HUES64 (cell line): ENCODE measurements at regions not wholly inside any gene's neighbourhood (a gene's known extent, or its start where the extent isn't known, plus 50 kb on each side); places are given as distances from the start of the nearest gene placed in this dataset.

Source experiments
- H3K27ac ChIP-seq: 2 replicates; pipeline ENCODE4 v1.7.0; 2013; ENCODE audit warnings: low read depth, low read length, inconsistent platforms
- H3K27me3 ChIP-seq: 2 replicates; pipeline ENCODE4 v1.6.1; 2013; ENCODE audit warnings: mild to moderate bottlenecking, low read length; ENCODE audit not compliant: insufficient read depth
- H3K36me3 ChIP-seq: 2 replicates; pipeline ENCODE4 v1.6.1; 2013; ENCODE audit warnings: mild to moderate bottlenecking, low read length; ENCODE audit not compliant: insufficient read depth
- H3K4me1 ChIP-seq: 2 replicates; pipeline ENCODE4 v1.6.1; 2013; ENCODE audit warnings: mild to moderate bottlenecking, low read length, moderate library complexity; ENCODE audit not compliant: insufficient read depth
- H3K4me3 ChIP-seq: 2 replicates; pipeline ENCODE4 v1.5.1; 2013; ENCODE audit warnings: mild to moderate bottlenecking, low read length, moderate library complexity
- H3K9ac ChIP-seq: 2 replicates; pipeline ENCODE4 v1.6.1; 2013; ENCODE audit warnings: mild to moderate bottlenecking, low read depth, low read length
- H3K9me3 ChIP-seq: 2 replicates; pipeline ENCODE4 v1.6.1; 2013; ENCODE audit warnings: low read depth, low read length; ENCODE audit not compliant: insufficient read depth
- WGBS: fragments of 150-250, 120-280 bp; methylation state at CpG from one replicate; pipeline ENCODE4 v1.1.7; 2013; ENCODE audit warnings: missing lambda C conversion rate; 5-methylcytosine and 5-hydroxymethylcytosine counted together

DNA sequence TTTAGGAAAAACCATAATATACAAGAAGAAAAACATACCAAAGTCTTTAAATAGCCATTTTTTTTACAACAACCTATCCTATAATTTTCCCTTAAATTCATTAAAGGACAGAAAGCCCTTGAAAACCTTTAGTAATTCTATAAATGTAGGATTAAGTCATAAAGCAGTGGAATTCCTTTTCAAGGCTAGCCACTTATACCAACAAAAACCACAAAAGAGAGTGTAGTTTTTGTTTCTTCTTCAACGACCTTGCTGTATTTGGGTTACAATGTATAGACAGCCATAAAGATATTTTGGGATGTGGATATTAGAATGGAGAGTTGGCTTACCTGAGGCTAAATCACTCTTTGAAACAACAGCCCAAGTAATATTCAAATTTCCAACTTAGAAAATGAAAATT lies 296.6 kb upstream of the CDIN1 start:
- no peaks in the 10 kb centered on the region for H3K36me3 ChIP-seq
- no CpG with 5 or more reads among the region's 1 CpG for WGBS
- H3K9me3 ChIP-seq: peaks cover 12% of the 10 kb centered on the region; the same call in 1 of the 2 replicates
- H3K27me3 ChIP-seq: no peaks in the 10 kb centered on the region; the same call in 1 of the 2 replicates
- H3K9ac ChIP-seq: no peak overlapping the region
- no peak overlapping the region for H3K27ac ChIP-seq
- H3K4me3 ChIP-seq: no peak overlapping the region
- no peaks in the 10 kb centered on the region; the same call in 1 of the 2 replicates for H3K4me1 ChIP-seq

DNA sequence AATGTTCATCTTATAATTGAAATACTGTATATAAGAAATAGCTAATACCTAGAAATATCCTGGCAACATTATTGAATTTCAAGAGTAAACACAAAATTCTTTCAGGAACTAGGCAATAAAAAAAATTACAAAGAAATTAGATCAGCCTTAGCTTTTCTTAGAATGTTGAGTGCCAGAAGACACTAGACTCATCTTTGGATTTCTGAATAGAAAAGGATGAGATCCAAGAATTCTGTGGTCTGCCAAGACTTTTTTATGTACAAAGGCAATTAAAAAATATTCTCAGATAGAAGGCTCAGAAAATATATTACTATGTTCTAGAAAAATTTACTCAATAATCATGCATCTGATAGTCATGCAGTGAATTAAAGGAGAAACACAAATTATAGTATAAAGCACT lies 294.5 kb upstream of the CDIN1 start:
- H3K27ac ChIP-seq: no peak overlapping the region
- H3K27me3 ChIP-seq: no peaks in the 10 kb centered on the region; the same call in 1 of the 2 replicates

DNA sequence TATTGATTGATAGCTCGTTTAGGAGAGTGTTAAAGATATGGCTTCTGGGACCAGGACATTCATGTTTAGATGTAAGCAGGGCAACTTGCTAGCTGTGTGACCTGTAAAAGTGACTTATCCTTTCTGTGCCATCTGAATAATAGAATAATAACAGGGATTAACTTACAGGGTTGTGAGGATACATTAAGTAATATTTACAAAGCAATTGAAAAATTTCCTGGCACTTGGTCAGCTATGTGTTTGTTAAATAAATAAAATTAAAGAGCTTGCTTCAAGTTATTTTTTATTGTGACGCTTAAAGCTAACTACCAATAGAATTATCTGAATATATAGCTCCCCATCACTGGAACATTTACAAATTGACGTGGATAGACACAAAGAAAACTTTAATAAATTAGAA lies 287.9 kb upstream of the CDIN1 start:
- H3K9ac ChIP-seq: no peak overlapping the region
- H3K4me3 ChIP-seq: no peak overlapping the region
- WGBS: 73% methylated on average over 1 of the region's 3 CpGs
- H3K36me3 ChIP-seq: no peaks in the 10 kb centered on the region
- H3K27ac ChIP-seq: no peak overlapping the region
- peaks cover 3% of the 10 kb centered on the region; the same call in 1 of the 2 replicates for H3K27me3 ChIP-seq
- peaks cover 16% of the 10 kb centered on the region for H3K4me1 ChIP-seq
- H3K9me3 ChIP-seq: no peaks in the 10 kb centered on the region

More for the DNA sequence above, 294.5 kb upstream of the CDIN1 start:
- no peak overlapping the region for H3K9ac ChIP-seq
- H3K4me3 ChIP-seq: no peak overlapping the region
- H3K9me3 ChIP-seq: no peaks in the 10 kb centered on the region
- H3K36me3 ChIP-seq: no peaks in the 10 kb centered on the region
- no peaks in the 10 kb centered on the region; the same call in 1 of the 2 replicates for H3K4me1 ChIP-seq

DNA sequence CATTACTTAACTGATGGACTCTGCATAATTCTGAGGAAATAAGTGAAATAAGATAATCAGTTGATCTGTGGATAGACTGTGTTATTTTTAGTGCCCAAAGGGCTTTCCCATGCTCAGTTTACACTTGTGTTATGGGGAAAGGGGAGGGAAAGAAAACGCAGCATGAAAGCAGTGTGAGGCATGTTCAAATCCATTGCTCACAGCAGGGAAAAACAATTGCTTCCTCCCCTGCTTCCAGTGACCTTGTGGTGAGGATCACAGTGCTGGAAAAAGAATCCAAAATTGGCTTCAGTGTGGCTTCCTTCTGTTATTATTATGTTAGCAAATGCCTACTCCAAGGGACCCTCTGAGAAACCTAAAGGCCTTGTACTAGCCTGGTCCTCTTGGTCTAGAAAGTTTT lies 285.1 kb upstream of the CDIN1 start:
- no peak overlapping the region for H3K4me3 ChIP-seq
- H3K4me1 ChIP-seq: peaks cover 16% of the 10 kb centered on the region
- H3K9ac ChIP-seq: no peak overlapping the region
- H3K27me3 ChIP-seq: peaks cover 3% of the 10 kb centered on the region; the same call in 1 of the 2 replicates
- 16% methylated on average over 1 of the region's 1 CpG for WGBS
- no peak overlapping the region for H3K27ac ChIP-seq
- H3K36me3 ChIP-seq: no peaks in the 10 kb centered on the region
- H3K9me3 ChIP-seq: no peaks in the 10 kb centered on the region

DNA sequence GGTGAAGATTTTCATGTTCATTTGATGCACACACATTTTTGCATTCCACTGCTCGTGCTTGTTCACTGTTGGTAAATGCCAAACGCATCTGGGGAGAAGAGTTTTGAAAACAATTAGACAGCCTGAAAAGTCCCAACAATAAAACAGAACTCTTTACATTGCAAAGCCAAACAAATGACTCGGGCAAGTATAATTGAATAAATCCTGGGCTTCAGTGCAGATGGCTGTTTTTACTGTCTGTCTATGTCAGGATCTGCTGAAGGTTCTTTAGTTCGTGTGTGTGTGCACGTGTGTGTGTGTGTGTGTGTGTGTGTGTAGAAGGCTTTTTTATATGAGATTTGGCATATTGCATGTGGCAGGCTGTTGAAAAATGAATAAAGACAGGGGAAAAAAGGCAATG lies 277.5 kb upstream of the CDIN1 start:
- H3K9ac ChIP-seq: no peak overlapping the region
- 91% methylated on average over 5 of the region's 5 CpGs for WGBS
- H3K4me3 ChIP-seq: no peak overlapping the region
- H3K27ac ChIP-seq: no peak overlapping the region
- H3K9me3 ChIP-seq: no peaks in the 10 kb centered on the region
- no peaks in the 10 kb centered on the region for H3K36me3 ChIP-seq
- no peaks in the 10 kb centered on the region for H3K27me3 ChIP-seq
- H3K4me1 ChIP-seq: no peaks in the 10 kb centered on the region

DNA sequence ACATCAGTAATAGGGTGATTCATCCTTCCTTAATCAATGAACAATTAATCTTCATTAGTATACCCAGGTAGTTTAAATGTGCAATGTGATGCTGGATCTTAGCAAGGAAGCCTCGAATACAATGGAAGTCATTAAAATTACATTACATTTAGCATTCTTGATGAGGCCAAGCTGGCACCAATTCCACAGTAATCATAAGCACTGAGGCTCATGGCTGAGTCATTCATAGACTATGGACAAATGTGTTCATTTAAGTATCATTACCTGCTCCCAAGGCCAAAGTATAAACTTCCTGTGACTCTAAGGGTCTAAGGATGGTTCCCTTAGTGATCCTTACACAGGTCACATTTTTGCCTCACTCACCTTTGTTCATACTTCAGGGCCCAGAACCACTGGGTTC lies 266.4 kb upstream of the CDIN1 start:
- Histone ChIP-seq H3K27me3 (no peaks in the 10 kb centered on the region), H3K4me3 (no peak overlapping the region), H3K27ac (no peak overlapping the region), H3K4me1 (peaks cover 2% of the 10 kb centered on the region; the same call in 1 of the 2 replicates), H3K9me3 (0 out of 2 replicates have a peak, but pooled peaks cover 3% of the 10 kb centered on the region), H3K36me3 (no peaks in the 10 kb centered on the region), H3K9ac (no peak overlapping the region)
- 100% methylated on average over 1 of the region's 1 CpG for WGBS

DNA sequence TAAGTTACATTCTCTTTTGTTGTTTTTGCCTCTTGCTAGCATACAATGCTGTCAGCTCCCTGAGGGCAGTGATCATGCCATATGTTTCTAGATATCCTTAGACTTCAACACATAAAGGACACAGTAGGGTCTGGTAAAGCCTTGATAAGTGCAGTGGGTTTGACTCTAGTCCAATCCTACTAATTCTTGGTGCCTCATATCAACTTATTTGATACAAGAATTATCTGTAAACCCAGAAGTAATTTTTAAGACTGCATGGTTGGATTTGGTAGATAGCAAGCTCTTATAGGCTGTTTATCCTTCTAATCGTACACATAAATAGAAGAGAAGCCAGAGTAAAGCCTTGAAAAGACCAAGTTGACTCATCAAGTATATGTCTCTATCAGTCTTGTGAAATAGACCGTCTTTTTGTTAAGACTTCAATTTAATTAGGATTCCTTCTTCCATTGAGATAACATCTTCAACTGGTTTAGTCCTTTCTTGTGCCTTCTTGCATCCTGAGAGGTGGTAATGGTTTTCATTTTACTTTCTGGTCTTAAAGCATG lies 265.6 kb upstream of the CDIN1 start:
- no peak overlapping the region for H3K27ac ChIP-seq
- no peaks in the 10 kb centered on the region for H3K9me3 ChIP-seq
- H3K4me1 ChIP-seq: peaks cover 2% of the 10 kb centered on the region; the same call in 1 of the 2 replicates
- no peaks in the 10 kb centered on the region for H3K27me3 ChIP-seq
- 91% methylated on average over 2 of the region's 2 CpGs for WGBS
- H3K9ac ChIP-seq: no peak overlapping the region
- H3K4me3 ChIP-seq: no peak overlapping the region
- no peaks in the 10 kb centered on the region for H3K36me3 ChIP-seq

DNA sequence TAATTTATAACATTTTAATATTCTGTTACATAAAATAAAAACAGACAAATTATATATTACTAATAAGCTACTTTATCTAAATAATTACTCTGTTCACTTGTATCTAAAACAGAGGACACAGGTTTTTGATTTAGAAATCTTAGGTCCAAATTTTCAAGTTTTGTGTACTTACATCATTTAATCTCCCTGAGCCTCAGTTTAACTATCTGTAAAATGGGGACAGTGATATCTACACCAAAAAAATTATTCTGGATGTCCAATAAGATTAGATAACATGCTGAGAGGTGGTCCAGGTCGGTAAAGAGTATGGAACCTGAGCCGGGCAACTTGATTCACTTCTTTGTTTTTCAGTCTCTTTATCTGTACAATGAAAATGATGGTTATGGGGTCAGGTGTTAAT lies 263.8 kb upstream of the CDIN1 start:
- H3K9ac ChIP-seq: no peak overlapping the region
- H3K9me3 ChIP-seq: no peaks in the 10 kb centered on the region
- H3K36me3 ChIP-seq: no peaks in the 10 kb centered on the region
- no peak overlapping the region for H3K27ac ChIP-seq
- no peaks in the 10 kb centered on the region; the same call in 1 of the 2 replicates for H3K4me1 ChIP-seq
- no peak overlapping the region for H3K4me3 ChIP-seq
- no peaks in the 10 kb centered on the region for H3K27me3 ChIP-seq
- 96% methylated on average over 2 of the region's 2 CpGs for WGBS

DNA sequence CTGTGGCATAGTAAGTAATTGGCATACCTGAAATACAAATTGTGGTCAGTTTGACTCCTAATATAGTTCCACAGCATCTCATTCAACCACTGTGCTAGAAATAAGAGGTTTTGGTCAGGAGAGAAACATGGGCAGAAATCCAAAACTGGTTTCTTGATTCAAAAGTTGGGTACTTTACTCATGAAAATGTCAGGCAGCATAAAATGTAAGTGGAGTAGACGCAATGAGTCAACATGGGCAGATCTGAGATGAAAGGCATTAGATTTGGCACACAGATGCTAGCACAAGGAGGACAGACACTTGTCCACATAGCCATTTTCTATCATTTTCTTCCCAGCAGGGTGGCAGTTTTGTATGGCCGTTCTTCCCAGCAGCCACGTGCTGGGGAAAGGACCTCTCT lies 255.8 kb upstream of the CDIN1 start:
- 97% methylated on average over 3 of the region's 3 CpGs for WGBS
- H3K4me3 ChIP-seq: no peak overlapping the region
- H3K4me1 ChIP-seq: no peaks in the 10 kb centered on the region
- no peaks in the 10 kb centered on the region for H3K36me3 ChIP-seq
- no peaks in the 10 kb centered on the region for H3K9me3 ChIP-seq
- no peak overlapping the region for H3K9ac ChIP-seq
- H3K27ac ChIP-seq: no peak overlapping the region
- no peaks in the 10 kb centered on the region for H3K27me3 ChIP-seq

DNA sequence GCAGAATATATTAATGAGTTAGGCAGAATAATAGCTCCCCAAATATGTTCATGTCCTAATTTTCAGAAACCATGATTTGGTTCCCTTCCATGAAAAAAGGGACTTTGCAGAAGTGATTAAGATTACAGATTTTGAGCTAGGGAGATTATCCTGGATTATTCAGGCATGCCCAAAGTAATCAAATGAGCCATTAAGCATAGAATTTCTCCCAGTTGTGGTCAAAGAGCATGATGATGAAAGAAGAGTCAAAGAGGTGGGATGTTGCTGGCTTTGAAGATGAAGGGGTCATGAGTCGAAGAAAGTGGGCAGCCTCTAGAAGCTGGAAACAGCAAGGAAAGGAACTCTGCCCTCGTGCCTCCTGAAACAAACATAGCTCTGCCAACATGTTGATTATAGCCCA lies 254.2 kb upstream of the CDIN1 start:
- Histone ChIP-seq H3K9me3 (no peaks in the 10 kb centered on the region), H3K9ac (no peak overlapping the region), H3K4me3 (no peak overlapping the region), H3K4me1 (no peaks in the 10 kb centered on the region), H3K27me3 (no peaks in the 10 kb centered on the region), H3K36me3 (no peaks in the 10 kb centered on the region), H3K27ac (no peak overlapping the region)
- WGBS: 94% methylated on average over 2 of the region's 2 CpGs

DNA sequence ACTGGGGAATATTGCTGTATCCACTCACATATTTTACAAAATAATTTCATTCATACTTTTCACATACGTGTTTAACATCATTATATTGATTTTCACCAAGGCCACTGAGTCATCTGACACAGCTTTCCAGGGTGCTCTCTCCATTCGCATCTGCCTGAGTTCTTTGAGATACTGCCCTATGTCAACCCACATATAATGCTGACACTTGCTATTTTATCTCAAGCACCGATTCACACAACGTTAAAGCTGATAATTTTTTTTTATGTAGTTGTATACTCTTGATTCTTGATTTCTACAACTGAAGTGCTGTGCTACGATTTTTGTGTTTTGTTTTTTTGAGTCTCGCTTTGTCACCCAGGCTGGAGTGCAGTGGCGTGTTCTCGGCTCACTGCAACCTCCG lies 249.8 kb upstream of the CDIN1 start:
- Histone ChIP-seq H3K27ac (no peak overlapping the region), H3K36me3 (no peaks in the 10 kb centered on the region), H3K9me3 (no peaks in the 10 kb centered on the region), H3K4me3 (no peak overlapping the region), H3K27me3 (no peaks in the 10 kb centered on the region), H3K4me1 (peaks cover 10% of the 10 kb centered on the region), H3K9ac (no peak overlapping the region)
- over 99% methylated on average over 9 of the region's 9 CpGs for WGBS

DNA sequence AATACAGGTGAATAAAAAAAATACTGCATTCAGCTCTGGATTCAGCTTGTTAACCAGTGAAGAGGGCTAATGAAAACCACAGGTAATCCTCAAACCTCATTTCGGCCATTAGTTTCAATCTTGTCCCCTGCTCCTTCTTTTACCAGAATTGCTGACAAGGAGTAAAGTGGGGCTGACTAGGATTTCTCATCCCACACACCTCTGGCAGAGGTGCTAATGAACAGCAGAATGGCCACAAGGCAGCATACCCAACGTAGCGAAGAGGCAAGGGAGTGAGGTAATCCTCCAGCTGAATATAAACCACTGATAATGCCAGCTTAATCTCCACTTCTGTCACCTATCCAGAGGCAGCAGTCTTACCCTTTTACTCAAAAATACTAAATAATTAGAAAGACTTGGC lies 248.8 kb upstream of the CDIN1 start:
- WGBS: 84% methylated on average over 3 of the region's 3 CpGs

More for the DNA sequence above, 248.8 kb upstream of the CDIN1 start:
- Histone ChIP-seq H3K36me3 (no peaks in the 10 kb centered on the region), H3K9ac (no peak overlapping the region), H3K4me1 (peaks cover 12% of the 10 kb centered on the region), H3K4me3 (no peak overlapping the region), H3K27me3 (no peaks in the 10 kb centered on the region), H3K27ac (no peak overlapping the region), H3K9me3 (no peaks in the 10 kb centered on the region)
